Immature natural killer cell (primary cell): ENCODE measurements at regions not wholly inside any gene's neighbourhood (a gene's known extent, or its start where the extent isn't known, plus 50 kb on each side); places are given as distances from the start of the nearest gene placed in this dataset.
A peak's percentile ranks its signal among the peaks of the same experiment; 100 is the strongest.
"Not testable (repeated sequence)": the region's sequence is repeated elsewhere in the genome, so short reads cannot be mapped to it uniquely, and the experiment has no call there.

Experiments used
- DNase-seq, 3 donors: peaks; one replicate each; pipeline ENCODE4 v3.0.0; 2022; ENCODE audit warnings: mixed read lengths in 1 of 3
- H3K27ac Mint-ChIP-seq, 6 donors: one replicate each; pipeline ENCODE4 v1.8.0; 2020; ENCODE audit warnings: mixed read lengths in 6 of 6, mild to moderate bottlenecking in 5 of 6, inconsistent platforms in 4 of 6, moderate library complexity in 3 of 6
- H3K27me3 Mint-ChIP-seq, 3 donors: one replicate each; pipeline ENCODE4 v1.8.0; 2020 to 2021; ENCODE audit warnings: low read depth in 3 of 3, mild to moderate bottlenecking in 3 of 3, mixed read lengths in 3 of 3, moderate library complexity in 3 of 3, inconsistent platforms in 1 of 3
- H3K36me3 Mint-ChIP-seq, 3 donors: one replicate each; pipeline ENCODE4 v1.8.0; 2020; ENCODE audit warnings: mixed read lengths in 3 of 3, inconsistent platforms in 2 of 3, mild to moderate bottlenecking in 2 of 3
- H3K4me1 Mint-ChIP-seq, 2 donors: one replicate each; pipeline ENCODE4 v1.8.0; 2020; ENCODE audit warnings: inconsistent platforms in 2 of 2, mild to moderate bottlenecking in 2 of 2, mixed read lengths in 2 of 2, moderate library complexity in 1 of 2
- H3K4me3 Mint-ChIP-seq, 5 donors: one replicate each; pipeline ENCODE4 v1.8.0; 2020; ENCODE audit warnings: mild to moderate bottlenecking in 5 of 5, mixed read lengths in 5 of 5, inconsistent platforms in 3 of 5, moderate library complexity in 3 of 5
- H3K9me3 Mint-ChIP-seq, 6 donors: one replicate each; pipeline ENCODE4 v1.8.0; 2020; ENCODE audit warnings: mild to moderate bottlenecking in 6 of 6, mixed read lengths in 6 of 6, inconsistent platforms in 4 of 6, moderate library complexity in 3 of 6

DNA sequence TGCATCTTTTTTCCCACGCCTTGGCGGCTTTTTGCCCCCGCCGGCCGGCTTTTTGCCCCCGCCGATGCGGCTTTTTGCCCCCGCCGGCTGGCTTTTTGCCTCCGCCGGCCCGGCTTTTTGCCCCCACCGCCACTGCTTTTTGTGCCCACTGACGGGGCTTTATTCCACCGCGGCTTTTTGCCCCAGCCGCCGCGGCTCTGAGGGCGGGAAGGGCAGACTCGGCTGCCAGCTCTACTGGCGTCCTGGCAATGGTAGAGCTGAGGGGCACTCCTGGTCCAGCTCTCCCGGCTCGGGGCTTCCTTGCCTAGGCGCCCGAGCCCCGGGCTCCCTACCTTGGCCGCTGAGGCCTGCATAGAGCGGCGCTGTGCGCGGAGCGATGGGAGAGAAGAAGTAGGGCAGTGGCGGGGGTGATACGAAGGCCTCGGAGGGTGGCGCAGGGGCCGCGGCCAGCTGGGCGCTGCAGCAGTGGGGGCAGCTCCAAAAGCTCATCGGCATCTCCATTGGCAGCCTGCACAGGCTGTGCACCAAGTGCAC, 591.4 kb downstream of the TP53TG3F start:
- H3K27ac Mint-ChIP-seq = no peak overlapping the region
- H3K9me3 Mint-ChIP-seq = peaks cover 31 to 58% (median 54%) of the 10 kb centered on the region in 6 donors
- H3K4me3 Mint-ChIP-seq = no peak overlapping the region
- no peaks in the 10 kb centered on the region for H3K4me1 Mint-ChIP-seq
- no peak for DNase-seq
- peaks cover 13 to 16% (median 16%) of the 10 kb centered on the region in 3 donors for H3K36me3 Mint-ChIP-seq
- peaks cover 0 to 3% (median 2%) of the 10 kb centered on the region in 3 donors for H3K27me3 Mint-ChIP-seq

DNA sequence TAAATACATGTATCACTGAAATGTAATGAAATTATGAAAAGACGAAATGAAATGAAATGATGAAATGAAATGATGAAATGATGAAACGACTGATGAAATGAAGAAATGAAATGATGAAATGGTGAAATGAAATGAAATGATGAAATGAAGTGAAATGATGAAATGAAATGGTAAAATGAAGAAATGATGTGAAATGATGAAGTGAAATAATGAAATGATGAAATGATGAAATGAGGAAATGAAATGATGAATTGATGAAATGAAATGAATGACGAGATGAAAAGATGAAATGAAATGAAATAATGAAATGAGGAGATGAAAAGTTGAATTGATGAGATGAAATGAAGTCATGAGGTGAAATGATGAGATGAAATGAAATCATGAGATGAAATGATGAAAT, 594.7 kb downstream of the TP53TG3F start:
- no peaks in the 10 kb centered on the region for H3K4me1 Mint-ChIP-seq
- H3K27me3 Mint-ChIP-seq = peaks cover 0 to 3% (median 0%) of the 10 kb centered on the region in 3 donors
- H3K36me3 Mint-ChIP-seq = peaks cover 13 to 16% (median 16%) of the 10 kb centered on the region in 3 donors
- no peak overlapping the region for H3K27ac Mint-ChIP-seq
- DNase-seq = no peak
- peaks cover 17 to 56% (median 45%) of the 10 kb centered on the region in 6 donors for H3K9me3 Mint-ChIP-seq
- H3K4me3 Mint-ChIP-seq = no peak overlapping the region

DNA sequence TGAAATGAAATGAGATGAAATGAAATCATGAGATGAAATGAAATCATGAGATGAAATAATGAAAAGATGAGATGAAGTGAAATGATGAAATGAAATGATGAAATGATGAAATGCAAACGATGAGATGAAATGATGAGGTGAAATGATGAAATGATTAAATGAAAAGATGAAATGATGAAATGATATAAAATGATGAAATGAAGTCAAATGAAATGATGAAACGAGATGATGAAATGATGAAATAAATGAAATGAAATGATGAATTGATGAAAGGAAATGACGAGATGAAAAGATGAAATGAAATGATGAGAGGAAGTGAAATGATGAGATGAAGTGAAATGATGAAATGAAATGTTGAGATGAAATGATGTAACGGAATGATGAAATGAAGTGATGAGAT, 595.6 kb downstream of the TP53TG3F start:
- peaks cover 0 to 2% (median 0%) of the 10 kb centered on the region in 3 donors for H3K27me3 Mint-ChIP-seq
- H3K27ac Mint-ChIP-seq = no peak overlapping the region
- peaks cover 14 to 49% (median 37%) of the 10 kb centered on the region in 6 donors for H3K9me3 Mint-ChIP-seq
- no peaks in the 10 kb centered on the region for H3K4me1 Mint-ChIP-seq
- no peak for DNase-seq
- peaks cover 13 to 16% (median 16%) of the 10 kb centered on the region in 3 donors for H3K36me3 Mint-ChIP-seq
- H3K4me3 Mint-ChIP-seq = no peak overlapping the region

DNA sequence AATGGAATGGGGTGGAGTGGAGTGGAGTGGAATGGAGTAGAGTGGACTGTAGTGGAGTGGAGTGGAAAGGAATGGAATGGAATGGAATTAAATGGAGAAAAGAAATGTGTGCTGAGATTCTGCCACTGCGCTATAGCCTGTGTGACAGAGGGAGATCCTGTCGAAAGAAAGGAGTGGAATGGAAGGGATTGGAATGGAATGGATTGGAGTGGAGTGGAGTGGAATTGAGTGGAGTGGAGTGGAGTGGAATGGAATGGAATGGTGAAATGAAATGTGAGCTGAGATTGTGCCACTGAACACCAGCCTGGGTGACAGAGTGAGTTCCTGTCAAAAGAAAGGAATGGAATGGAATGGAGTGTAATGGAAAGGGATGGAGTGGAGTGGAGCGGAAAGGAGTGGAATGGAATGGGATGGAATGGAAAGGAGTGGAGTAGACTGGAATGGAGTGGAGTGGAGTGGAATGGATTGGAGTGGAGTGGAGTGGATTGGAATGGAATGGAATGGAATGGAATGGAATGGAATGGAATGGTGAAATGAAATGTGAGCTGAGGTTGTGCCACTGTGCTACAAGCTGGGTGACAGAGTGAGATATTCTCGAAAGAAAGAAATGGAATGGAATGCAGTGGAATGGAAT, 603.3 kb downstream of the TP53TG3F start:
- H3K4me1 Mint-ChIP-seq, H3K27me3 Mint-ChIP-seq, DNase-seq, H3K4me3 Mint-ChIP-seq, H3K27ac Mint-ChIP-seq: not testable (repeated sequence)
- H3K9me3 Mint-ChIP-seq = peaks cover 39 to 67% (median 52%) of the 10 kb centered on the region in 6 donors
- peaks cover 31 to 41% (median 34%) of the 10 kb centered on the region in 3 donors for H3K36me3 Mint-ChIP-seq

DNA sequence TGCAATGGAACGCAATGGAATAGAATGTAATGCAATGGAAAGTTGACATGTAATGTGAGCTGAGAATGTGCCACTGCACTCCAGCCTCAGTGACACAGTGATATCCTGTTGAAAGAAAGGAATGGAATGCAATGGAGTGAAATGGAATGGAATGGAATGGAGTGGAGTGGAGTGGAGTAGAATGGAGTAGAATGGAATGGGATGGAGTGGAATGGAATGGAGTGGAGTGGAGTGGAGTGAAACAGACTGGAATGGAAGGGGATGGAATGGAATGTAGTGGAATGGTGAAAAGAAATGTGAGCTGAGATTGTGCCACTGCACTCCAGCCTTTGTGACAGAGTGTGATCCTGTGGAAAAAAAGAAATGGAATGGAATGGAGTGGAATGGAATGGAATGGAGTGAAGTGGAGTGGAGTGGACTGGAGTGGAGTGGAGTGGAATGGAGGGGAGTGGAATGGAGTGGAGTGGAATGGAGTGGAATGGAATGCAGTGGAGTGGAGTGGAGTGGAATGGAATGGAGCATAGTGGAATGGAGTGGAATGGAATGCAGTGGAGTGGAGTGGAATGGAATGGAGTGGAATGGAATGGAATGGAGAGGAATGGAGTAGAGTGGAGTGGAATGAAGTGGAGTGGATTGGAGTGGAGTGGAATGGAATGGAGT, 604.2 kb downstream of the TP53TG3F start:
- H3K4me1 Mint-ChIP-seq, H3K27ac Mint-ChIP-seq: not testable (repeated sequence)
- H3K36me3 Mint-ChIP-seq = peaks cover 31 to 41% (median 39%) of the 10 kb centered on the region in 3 donors

DNA sequence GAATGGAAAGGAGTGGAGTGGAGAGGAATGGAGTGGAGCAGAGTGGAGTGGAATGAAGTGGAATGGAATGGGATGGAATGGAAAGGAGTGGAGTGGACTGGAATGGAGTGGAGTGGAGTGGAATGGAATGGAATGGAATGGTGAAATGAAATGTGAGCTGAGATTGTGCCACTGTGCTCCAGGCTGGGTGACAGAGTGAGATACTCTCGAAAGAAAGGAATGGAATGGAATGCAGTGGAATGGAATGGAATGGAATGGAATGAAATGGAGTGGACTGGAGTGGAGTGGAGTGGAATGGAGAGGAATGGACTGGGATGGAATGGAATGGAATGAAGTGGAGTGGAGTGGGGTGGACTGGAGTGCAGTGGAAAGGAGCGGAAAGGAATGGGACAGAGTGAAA, 605.2 kb downstream of the TP53TG3F start:
- H3K27me3 Mint-ChIP-seq, H3K4me3 Mint-ChIP-seq, H3K27ac Mint-ChIP-seq, DNase-seq, H3K4me1 Mint-ChIP-seq: not testable (repeated sequence)
- peaks cover 46 to 65% (median 57%) of the 10 kb centered on the region in 6 donors for H3K9me3 Mint-ChIP-seq
- H3K36me3 Mint-ChIP-seq = peaks cover 31 to 41% (median 41%) of the 10 kb centered on the region in 3 donors

More for the DNA sequence above, 604.2 kb downstream of the TP53TG3F start:
- not testable (repeated sequence) for DNase-seq, H3K4me3 Mint-ChIP-seq, H3K27me3 Mint-ChIP-seq
- peaks cover 44 to 65% (median 54%) of the 10 kb centered on the region in 6 donors for H3K9me3 Mint-ChIP-seq

DNA sequence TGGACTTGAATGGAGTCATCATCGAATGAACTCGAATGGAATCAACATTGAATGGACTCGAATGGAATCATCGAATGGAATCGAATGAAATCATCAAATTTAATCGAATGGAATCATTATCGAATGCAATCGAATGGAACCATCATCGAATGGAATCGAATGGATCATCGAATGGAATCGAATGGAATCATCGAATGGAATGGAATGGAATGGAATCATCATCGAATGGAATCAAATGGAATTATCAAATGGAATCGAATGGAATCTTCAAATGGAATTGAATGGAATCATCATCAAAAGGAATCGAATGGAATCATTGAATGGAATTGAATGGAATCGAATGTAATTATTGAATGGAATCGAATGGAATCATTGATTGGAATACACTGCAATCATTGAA, 610.3 kb downstream of the TP53TG3F start:
- H3K27ac Mint-ChIP-seq, H3K4me1 Mint-ChIP-seq, H3K4me3 Mint-ChIP-seq, DNase-seq, H3K27me3 Mint-ChIP-seq: not testable (repeated sequence)
- peaks cover 22 to 46% (median 30%) of the 10 kb centered on the region in 6 donors for H3K9me3 Mint-ChIP-seq
- H3K36me3 Mint-ChIP-seq = peaks cover 13 to 21% (median 20%) of the 10 kb centered on the region in 3 donors

DNA sequence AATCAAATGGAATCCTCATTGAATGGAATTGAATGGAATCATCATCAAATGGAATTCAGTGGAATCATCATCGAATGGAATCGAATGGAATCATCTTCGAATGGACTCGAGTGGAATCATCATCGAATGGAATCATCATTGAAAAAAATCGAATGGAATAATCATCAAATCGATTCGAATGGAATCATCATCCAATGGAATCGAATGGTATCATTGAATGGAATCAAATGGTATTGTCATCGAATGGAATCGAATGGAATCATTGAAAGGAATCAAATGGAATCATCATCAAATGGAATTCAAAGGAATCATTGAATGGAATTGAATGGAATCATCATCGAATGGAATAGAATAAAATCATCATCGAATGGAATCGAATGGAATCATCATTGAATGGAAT, 619.3 kb downstream of the TP53TG3F start:
- Mint-ChIP-seq H3K9me3 (peaks cover 31 to 98% (median 81%) of the 10 kb centered on the region in 6 donors), H3K27ac (no peak overlapping the region), H3K36me3 (peaks cover 6 to 16% (median 10%) of the 10 kb centered on the region in 3 donors), H3K27me3 (peaks cover 0 to 1% (median 0%) of the 10 kb centered on the region in 3 donors), H3K4me3 (no peak overlapping the region), H3K4me1 (no peaks in the 10 kb centered on the region)
- DNase-seq = no peak

DNA sequence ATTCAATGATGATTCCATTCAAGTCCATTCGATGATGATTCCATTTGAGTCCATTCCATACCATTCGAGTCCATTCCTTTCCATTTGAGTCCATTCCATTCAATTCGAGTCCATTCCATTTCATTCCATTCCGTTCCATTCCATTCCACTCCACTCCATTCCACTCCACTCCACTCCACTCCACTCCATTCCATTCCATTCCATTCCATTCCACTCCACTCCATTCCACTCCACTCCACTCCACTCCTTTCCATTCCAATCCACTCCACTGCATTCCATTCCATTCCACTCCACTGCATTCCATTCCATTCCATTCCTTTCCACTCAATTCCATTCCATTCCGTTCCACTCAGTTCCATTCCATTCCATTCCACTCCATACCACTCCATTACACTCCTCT, 625.6 kb downstream of the TP53TG3F start:
- peaks cover 14 to 31% (median 27%) of the 10 kb centered on the region in 3 donors for H3K36me3 Mint-ChIP-seq
- H3K27me3 Mint-ChIP-seq = peaks cover 0 to 11% (median 3%) of the 10 kb centered on the region in 3 donors
- H3K4me1 Mint-ChIP-seq, DNase-seq, H3K27ac Mint-ChIP-seq, H3K4me3 Mint-ChIP-seq: not testable (repeated sequence)
- H3K9me3 Mint-ChIP-seq = peaks cover 44 to 96% (median 91%) of the 10 kb centered on the region in 6 donors

DNA sequence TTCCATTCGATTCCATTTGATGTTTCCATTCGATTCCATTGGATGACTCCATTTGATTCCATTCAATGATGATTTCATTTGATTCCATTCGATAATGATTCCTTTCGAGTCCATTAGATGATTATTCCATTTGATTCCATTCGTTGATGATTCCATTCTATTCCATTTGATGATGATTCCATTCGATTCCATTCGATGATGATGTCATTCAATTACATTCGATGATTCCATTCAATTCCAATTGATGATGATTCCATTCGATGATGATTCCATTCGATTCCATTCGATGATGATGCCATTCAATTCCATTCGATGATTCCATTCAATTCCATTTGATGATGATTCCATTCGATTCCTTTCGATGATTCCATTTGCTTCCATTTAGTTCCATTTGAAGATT, 635.6 kb downstream of the TP53TG3F start:
- peaks cover 41 to 96% (median 93%) of the 10 kb centered on the region in 6 donors for H3K9me3 Mint-ChIP-seq
- DNase-seq, H3K4me1 Mint-ChIP-seq, H3K27me3 Mint-ChIP-seq, H3K4me3 Mint-ChIP-seq, H3K27ac Mint-ChIP-seq: not testable (repeated sequence)
- H3K36me3 Mint-ChIP-seq = peaks cover 36 to 44% (median 36%) of the 10 kb centered on the region in 3 donors

DNA sequence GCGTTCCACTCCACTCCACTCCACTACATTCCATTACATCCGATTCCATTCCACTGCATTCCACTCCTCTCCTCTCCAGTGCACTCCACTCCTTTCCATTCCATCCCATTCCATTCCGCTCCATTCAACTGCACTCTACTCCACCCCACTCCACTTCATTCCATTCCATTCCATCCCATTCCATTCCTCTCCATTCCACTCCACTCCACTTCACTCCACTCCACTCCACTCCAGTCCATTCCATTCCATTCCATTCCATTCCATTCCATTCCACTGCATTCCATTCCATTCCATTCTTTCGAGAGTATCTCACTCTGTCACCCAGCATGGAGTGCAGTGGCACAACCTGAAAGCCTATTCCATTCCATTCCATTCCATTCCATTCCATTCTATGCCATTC, 637.5 kb downstream of the TP53TG3F start:
- not testable (repeated sequence) for H3K4me1 Mint-ChIP-seq, H3K4me3 Mint-ChIP-seq, H3K27ac Mint-ChIP-seq, H3K27me3 Mint-ChIP-seq, DNase-seq
- H3K36me3 Mint-ChIP-seq = peaks cover 36 to 40% (median 36%) of the 10 kb centered on the region in 3 donors
- peaks cover 34 to 95% (median 88%) of the 10 kb centered on the region in 6 donors for H3K9me3 Mint-ChIP-seq

DNA sequence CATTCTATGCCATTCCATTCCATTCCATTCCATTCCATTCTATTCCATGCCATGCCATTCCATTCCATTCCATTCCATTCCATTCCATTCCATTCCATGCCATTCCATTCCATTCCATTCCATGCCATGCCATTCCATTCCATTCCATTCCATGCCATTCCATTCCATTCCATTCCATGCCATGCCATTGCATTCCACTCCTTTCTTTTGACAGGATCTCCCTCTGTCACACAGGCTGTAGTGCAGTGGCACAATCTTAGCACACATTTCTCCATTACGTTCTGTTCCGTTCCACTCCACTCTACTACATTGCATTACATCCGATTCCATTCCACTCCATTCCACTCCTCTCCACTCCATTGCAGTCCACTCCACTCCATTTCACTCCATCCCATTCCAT, 637.9 kb downstream of the TP53TG3F start:
- not testable (repeated sequence) for H3K27me3 Mint-ChIP-seq, H3K4me1 Mint-ChIP-seq, DNase-seq, H3K27ac Mint-ChIP-seq
- peak overlapping the region in 1 of 5 donors; percentile 38 for H3K4me3 Mint-ChIP-seq
- H3K9me3 Mint-ChIP-seq = peaks cover 30 to 92% (median 85%) of the 10 kb centered on the region in 6 donors
- peaks cover 36 to 40% (median 36%) of the 10 kb centered on the region in 3 donors for H3K36me3 Mint-ChIP-seq

DNA sequence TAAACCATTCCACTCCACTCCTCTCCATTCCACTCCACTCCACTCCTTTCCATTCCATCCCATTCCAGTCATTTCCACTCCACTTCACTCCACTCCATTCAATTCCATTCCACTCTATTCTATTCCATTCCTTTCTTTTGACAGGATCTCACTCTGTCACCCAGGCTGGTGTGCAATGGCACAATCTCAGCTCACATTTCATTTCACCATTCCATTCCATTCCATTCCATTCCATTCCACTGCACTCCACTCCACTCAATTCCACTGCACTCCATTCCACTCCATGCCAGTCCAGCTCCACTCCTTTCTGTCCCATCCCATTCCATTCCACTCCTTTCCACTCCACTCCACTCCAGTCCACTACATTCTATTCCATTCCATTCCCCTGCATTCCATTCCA, 638.6 kb downstream of the TP53TG3F start:
- DNase-seq, H3K4me1 Mint-ChIP-seq, H3K27ac Mint-ChIP-seq, H3K27me3 Mint-ChIP-seq, H3K4me3 Mint-ChIP-seq: not testable (repeated sequence)
- Mint-ChIP-seq H3K36me3 (peaks cover 36 to 40% (median 36%) of the 10 kb centered on the region in 3 donors), H3K9me3 (peaks cover 27 to 91% (median 83%) of the 10 kb centered on the region in 6 donors)

DNA sequence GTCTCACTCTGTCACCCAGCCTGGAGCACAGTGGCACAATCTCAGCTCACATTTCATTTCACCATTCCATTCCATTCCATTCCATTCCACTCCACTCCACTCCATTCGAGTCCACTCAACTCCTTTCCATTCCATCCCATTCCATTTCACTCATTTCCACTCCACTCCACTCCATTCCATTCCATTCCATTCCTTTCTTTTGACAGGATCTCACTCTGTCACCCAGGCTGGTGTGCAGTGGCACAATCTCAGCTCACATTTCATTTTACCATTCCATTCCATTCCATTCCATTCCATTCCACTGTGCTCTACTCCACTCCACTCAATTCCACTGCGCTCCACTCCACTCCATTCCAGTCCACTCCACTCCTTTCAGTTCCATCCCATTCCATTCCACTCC, 639.6 kb downstream of the TP53TG3F start:
- DNase-seq, H3K27ac Mint-ChIP-seq, H3K27me3 Mint-ChIP-seq, H3K4me1 Mint-ChIP-seq: not testable (repeated sequence)
- peak overlapping the region in 1 of 5 donors; percentile 3 for H3K4me3 Mint-ChIP-seq
- peaks cover 36 to 44% (median 36%) of the 10 kb centered on the region in 3 donors for H3K36me3 Mint-ChIP-seq
- H3K9me3 Mint-ChIP-seq = peaks cover 33 to 97% (median 86%) of the 10 kb centered on the region in 6 donors
